B cell (primary cell): ENCODE measurements at regions not wholly inside any gene's neighbourhood (a gene's known extent, or its start where the extent isn't known, plus 50 kb on each side); places are given as distances from the start of the nearest gene placed in this dataset.

Source experiments
- ATAC-seq: fragments of 200-7000 bp; cut with Tn5 transposase; one replicate; pipeline ENCODE4 v1.10.0; 2021; ENCODE audit warnings: low read depth, mild to moderate bottlenecking, moderate number of reproducible peaks, moderate library complexity
- CTCF ChIA-PET: fragments of 350-600 bp; sonication (Branson Sonifier 250); formaldehyde crosslinking; loops from one replicate; lab custom pipeline; 2021; ENCODE audit warnings: antibody characterized with exemption, inconsistent platforms; lab: Charles Lee
- POLR2A ChIA-PET: fragments of 350-600 bp; sonication (Branson Sonifier 250); formaldehyde crosslinking; loops from one replicate; lab custom pipeline; 2021; ENCODE audit warnings: antibody characterized with exemption; lab: Charles Lee
- DNase-seq: peaks from one replicate; pipeline ENCODE4 v3.0.0; 2013
- H2AFZ ChIP-seq: 2 replicates; pipeline ENCODE4 v1.6.1; 2012; ENCODE audit warnings: mild to moderate bottlenecking, low read depth, low read length; ENCODE audit not compliant: insufficient read depth, poor library complexity, severe bottlenecking
- H3K27ac ChIP-seq, 2 donors: 1 replicate in 1 of 2; 2 replicates in 1 of 2; pipeline ENCODE4 v1.5.1; 2012 to 2013; ENCODE audit warnings: low read length in 2 of 2, mild to moderate bottlenecking in 2 of 2, moderate library complexity in 1 of 2
- H3K27me3 ChIP-seq, 4 experiments: fragments of 200-600 bp in 1 of 4; sonication (generic) in 1 of 4; replicated peaks in 1 of 4; 1 replicate in 2 of 4; 2 replicates in 2 of 4; pipeline versions ENCODE4 v1.6.1 to v1.7.0; 2013 to 2016; ENCODE audit warnings: low read length in 3 of 4, mild to moderate bottlenecking in 2 of 4, mixed read lengths in 1 of 4, moderate library complexity in 1 of 4; ENCODE audit not compliant: insufficient read depth in 4 of 4, control insufficient read depth in 3 of 4; ENCODE audit errors: control extremely low read depth in 1 of 4
- H3K36me3 ChIP-seq, 2 experiments: replicated peaks in 1 of 2; 1 replicate in 1 of 2; 2 replicates in 1 of 2; pipeline versions ENCODE4 v1.6.1 to v1.7.1; 2013; ENCODE audit warnings: low read length in 1 of 2; ENCODE audit not compliant: insufficient read depth in 2 of 2, control insufficient read depth in 1 of 2; ENCODE audit errors: control extremely low read depth in 1 of 2, extremely low read depth in 1 of 2
- H3K4me1 ChIP-seq, 2 donors: fragments of 200-600 bp in 1 of 2; sonication (generic) in 1 of 2; 1 replicate in 1 of 2; 2 replicates in 1 of 2; pipeline versions ENCODE4 v1.5.1 to v1.6.1; 2013 to 2017; ENCODE audit warnings: low read length in 2 of 2; ENCODE audit not compliant: control insufficient read depth in 2 of 2, insufficient read depth in 2 of 2
- H3K4me2 ChIP-seq: replicated peaks from 2 replicates; pipeline ENCODE3; 2012; ENCODE audit warnings: mild to moderate bottlenecking, low read depth, low read length; ENCODE audit not compliant: poor library complexity, severe bottlenecking
- H3K4me3 ChIP-seq, 5 experiments: fragments of 200-600 bp in 1 of 5; sonication (generic) in 1 of 5; 1 replicate in 3 of 5; 2 replicates in 2 of 5; pipeline versions ENCODE4 v1.5.1 to v1.7.0; 2011 to 2016; ENCODE audit warnings: low read length in 4 of 5, mild to moderate bottlenecking in 4 of 5, low read depth in 2 of 5, control low read depth in 1 of 5, moderate library complexity in 1 of 5; ENCODE audit not compliant: insufficient read depth in 1 of 5; ENCODE audit errors: control extremely low read depth in 1 of 5, extremely low read depth in 1 of 5
- H3K79me2 ChIP-seq: fragments of 200-600 bp; sonication (generic); one replicate; pipeline ENCODE4 v1.6.0; 2016; ENCODE audit warnings: low read length; ENCODE audit not compliant: control insufficient read depth, insufficient read depth
- H3K9ac ChIP-seq: fragments of 200-600 bp; sonication (generic); 2 replicates; pipeline ENCODE4 v1.6.1; 2017; ENCODE audit warnings: mild to moderate bottlenecking, low read length, moderate library complexity
- H3K9me3 ChIP-seq, 3 donors: one replicate each; pipeline versions ENCODE4 v1.6.1 to v1.7.1; 2013; ENCODE audit warnings: low read length in 2 of 3; ENCODE audit not compliant: control insufficient read depth in 2 of 3, insufficient read depth in 1 of 3; ENCODE audit errors: control extremely low read depth in 1 of 3
- H4K20me1 ChIP-seq: 2 replicates; pipeline ENCODE4 v1.6.0; 2012; ENCODE audit warnings: mild to moderate bottlenecking, low read length; ENCODE audit not compliant: insufficient read depth, control insufficient read depth, poor library complexity, severe bottlenecking
- H3K27ac Mint-ChIP-seq: one replicate; pipeline ENCODE4 v1.8.0; 2021; ENCODE audit warnings: mixed read lengths
- H3K27me3 Mint-ChIP-seq: one replicate; pipeline ENCODE4 v1.8.0; 2021; ENCODE audit warnings: mixed read lengths
- H3K4me1 Mint-ChIP-seq: one replicate; pipeline ENCODE4 v1.8.0; 2021; ENCODE audit warnings: mixed read lengths
- H3K4me3 Mint-ChIP-seq: one replicate; pipeline ENCODE4 v1.8.0; 2021; ENCODE audit warnings: mixed read lengths
- H3K9me3 Mint-ChIP-seq: one replicate; pipeline ENCODE4 v1.8.0; 2022; ENCODE audit warnings: mixed read lengths; ENCODE audit not compliant: insufficient read depth
- CTCF ChIP-seq: fragments of 200-600 bp; IDR thresholded peaks from one replicate; pipeline ENCODE4 v1.8.0; 2022; ENCODE audit warnings: antibody characterized with exemption, mild to moderate bottlenecking
- EZH2 ChIP-seq: IDR thresholded peaks from 2 replicates; pipeline ENCODE4 v1.6.1; 2012; ENCODE audit warnings: borderline replicate concordance, low read depth, mild to moderate bottlenecking, moderate library complexity, low read length; ENCODE audit not compliant: insufficient read depth, poor library complexity, severe bottlenecking
- WGBS: methylation state at CpG from one replicate; pipeline ENCODE4 v1.1.5; 2013; ENCODE audit warnings: missing lambda C conversion rate; ENCODE audit not compliant: insufficient coverage; 5-methylcytosine and 5-hydroxymethylcytosine counted together
- intact Hi-C: fragments of 100-400 bp; cut with micrococcal nuclease; formaldehyde crosslinking; loops from one replicate; pipeline ENCODE4 v1.10.0; 2022

- H3K9me3 ChIP-seq: peaks cover 0 to 10% (median 0%) of the 10 kb centered on the region in 3 donors
- no peak overlapping the region for H3K9ac ChIP-seq
- no peak overlapping the region for H3K27ac ChIP-seq
- no peaks in the 10 kb centered on the region for H3K79me2 ChIP-seq
- H2AFZ ChIP-seq: no peak overlapping the region
- DNase-seq (no peak), ATAC-seq (no peak)
- H3K4me3 Mint-ChIP-seq: no peak overlapping the region
- no peaks in the 10 kb centered on the region for H3K4me1 ChIP-seq
- CTCF ChIA-PET: no interaction called here
- TF ChIP-seq CTCF: no peak
- TF ChIP-seq EZH2: no peak
- H3K4me1 Mint-ChIP-seq: no peaks in the 10 kb centered on the region
- POLR2A ChIA-PET: no interaction called here
- peaks cover 13% of the 10 kb centered on the region for H3K27me3 Mint-ChIP-seq
- H3K4me2 ChIP-seq: no peak overlapping the region
- WGBS: 98% methylated on average over 13 of the region's 13 CpGs
- intact Hi-C loops: no loop called here
- no peaks in the 10 kb centered on the region for H3K36me3 ChIP-seq
- peaks cover 0 to 5% (median 3%) of the 10 kb centered on the region in 4 experiments for H3K27me3 ChIP-seq
- H3K27ac Mint-ChIP-seq: no peak overlapping the region
- no peaks in the 10 kb centered on the region for H4K20me1 ChIP-seq
- no peak overlapping the region for H3K4me3 ChIP-seq
- no peaks in the 10 kb centered on the region for H3K9me3 Mint-ChIP-seq
Observed at GRCh38 chr12:131536766-131537165, 174.1 kb upstream of the SFSWAP start.

- no peak overlapping the region for H3K4me2 ChIP-seq
Observed at GRCh38 chr12:131537267-131537958, 173.5 kb upstream of the SFSWAP start.

More at GRCh38 chr12:131537267-131537958, 173.5 kb upstream of the SFSWAP start:
- TF ChIP-seq CTCF (no peak), EZH2 (no peak)
- peaks cover 0 to 10% (median 0%) of the 10 kb centered on the region in 3 donors for H3K9me3 ChIP-seq
- no peaks in the 10 kb centered on the region for H3K79me2 ChIP-seq
- no peaks in the 10 kb centered on the region for H3K4me1 Mint-ChIP-seq
- intact Hi-C loops: no loop called here
- WGBS: 50% methylated on average over 11 of the region's 11 CpGs
- POLR2A ChIA-PET: no interaction called here
- no peak overlapping the region for H3K9ac ChIP-seq
- H4K20me1 ChIP-seq: no peaks in the 10 kb centered on the region
- H3K27ac ChIP-seq: no peak overlapping the region
- H3K4me1 ChIP-seq: no peaks in the 10 kb centered on the region
- no peaks in the 10 kb centered on the region for H3K36me3 ChIP-seq
- H3K4me3 ChIP-seq: no peak overlapping the region
- H3K9me3 Mint-ChIP-seq: no peaks in the 10 kb centered on the region
- peaks cover 13% of the 10 kb centered on the region for H3K27me3 Mint-ChIP-seq
- H3K4me3 Mint-ChIP-seq: no peak overlapping the region
- CTCF ChIA-PET: no interaction called here
- no peak for DNase-seq
- H2AFZ ChIP-seq: no peak overlapping the region
- H3K27me3 ChIP-seq: peaks cover 0 to 5% (median 3%) of the 10 kb centered on the region in 4 experiments
- ATAC-seq: no peak
- H3K27ac Mint-ChIP-seq: no peak overlapping the region
